ENCODE measurements at regions not wholly inside any gene's neighbourhood (a gene's known extent, or its start where the extent isn't known, plus 50 kb on each side); places are given as distances from the start of the nearest gene placed in this dataset.

DNA sequence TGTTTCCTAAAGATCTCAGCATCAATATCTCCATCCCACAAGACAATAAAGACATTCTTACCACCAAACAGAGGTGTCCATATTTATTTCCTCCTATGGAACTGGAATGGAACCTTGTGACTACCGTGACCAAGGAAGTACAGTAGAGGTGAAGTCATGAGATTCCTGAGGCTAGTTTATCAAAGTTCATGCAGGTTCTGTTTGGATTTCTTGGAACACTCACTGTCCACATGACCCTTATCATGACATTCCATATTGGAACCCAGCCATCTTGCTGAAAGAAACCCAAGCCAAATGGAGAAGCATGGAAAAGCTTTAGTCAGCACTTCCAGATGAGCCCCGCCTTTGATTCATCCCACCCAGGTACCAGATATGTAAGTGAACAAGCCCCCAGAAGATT, 516.0 kb upstream of the POU3F3 start:
- no peak overlapping the region for H3K4me3 ChIP-seq (ENCODE audit: low read length)
- H3K27ac ChIP-seq (ENCODE audit: low read length): no peak overlapping the region
- no peaks in the 10 kb centered on the region for H3K9me3 ChIP-seq (ENCODE audit: control insufficient read depth, low read depth, low read length)
- no peaks in the 10 kb centered on the region for H3K27me3 ChIP-seq (ENCODE audit: control insufficient read depth, insufficient read depth, low read length)
- no peaks in the 10 kb centered on the region for H3K36me3 ChIP-seq (ENCODE audit: control insufficient read depth, insufficient read depth, low read length)
- no peaks in the 10 kb centered on the region for H3K4me1 ChIP-seq (ENCODE audit: control insufficient read depth, insufficient read depth, low read length)
- no peak for DNase-seq
- no CpG with 5 or more reads among the region's 2 CpGs for WGBS (ENCODE audit: insufficient coverage, low lambda C conversion rate)

DNA sequence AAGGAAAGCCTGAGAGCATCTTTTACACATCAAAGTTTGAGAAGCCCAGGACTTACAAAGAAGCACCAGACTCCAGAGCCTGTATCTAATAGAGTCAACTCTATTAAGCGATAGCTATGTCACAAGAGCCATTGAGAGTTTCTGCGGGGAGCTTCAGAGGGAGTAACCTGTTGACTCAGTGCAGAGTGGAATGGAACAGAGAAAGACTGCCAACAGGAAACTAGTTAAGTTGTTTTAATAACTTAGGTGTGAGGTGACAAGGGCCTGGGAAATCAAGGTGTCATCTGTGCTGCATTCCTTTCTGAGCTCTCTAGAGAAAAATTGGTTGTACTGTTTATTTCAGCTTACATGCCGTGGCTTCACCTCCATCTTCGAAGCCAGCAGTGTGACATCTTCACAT, 513.8 kb upstream of the POU3F3 start:
- H3K9me3 ChIP-seq (ENCODE audit: control insufficient read depth, low read depth, low read length): no peaks in the 10 kb centered on the region
- H3K27me3 ChIP-seq (ENCODE audit: control insufficient read depth, insufficient read depth, low read length): no peaks in the 10 kb centered on the region
- no peaks in the 10 kb centered on the region for H3K36me3 ChIP-seq (ENCODE audit: control insufficient read depth, insufficient read depth, low read length)
- H3K27ac ChIP-seq (ENCODE audit: low read length): no peak overlapping the region
- 89% methylated on average over 3 of the region's 4 CpGs for WGBS (ENCODE audit: insufficient coverage, low lambda C conversion rate)
- H3K4me3 ChIP-seq (ENCODE audit: low read length): no peak overlapping the region
- DNase-seq: no peak
- H3K4me1 ChIP-seq (ENCODE audit: control insufficient read depth, insufficient read depth, low read length): no peaks in the 10 kb centered on the region

DNA sequence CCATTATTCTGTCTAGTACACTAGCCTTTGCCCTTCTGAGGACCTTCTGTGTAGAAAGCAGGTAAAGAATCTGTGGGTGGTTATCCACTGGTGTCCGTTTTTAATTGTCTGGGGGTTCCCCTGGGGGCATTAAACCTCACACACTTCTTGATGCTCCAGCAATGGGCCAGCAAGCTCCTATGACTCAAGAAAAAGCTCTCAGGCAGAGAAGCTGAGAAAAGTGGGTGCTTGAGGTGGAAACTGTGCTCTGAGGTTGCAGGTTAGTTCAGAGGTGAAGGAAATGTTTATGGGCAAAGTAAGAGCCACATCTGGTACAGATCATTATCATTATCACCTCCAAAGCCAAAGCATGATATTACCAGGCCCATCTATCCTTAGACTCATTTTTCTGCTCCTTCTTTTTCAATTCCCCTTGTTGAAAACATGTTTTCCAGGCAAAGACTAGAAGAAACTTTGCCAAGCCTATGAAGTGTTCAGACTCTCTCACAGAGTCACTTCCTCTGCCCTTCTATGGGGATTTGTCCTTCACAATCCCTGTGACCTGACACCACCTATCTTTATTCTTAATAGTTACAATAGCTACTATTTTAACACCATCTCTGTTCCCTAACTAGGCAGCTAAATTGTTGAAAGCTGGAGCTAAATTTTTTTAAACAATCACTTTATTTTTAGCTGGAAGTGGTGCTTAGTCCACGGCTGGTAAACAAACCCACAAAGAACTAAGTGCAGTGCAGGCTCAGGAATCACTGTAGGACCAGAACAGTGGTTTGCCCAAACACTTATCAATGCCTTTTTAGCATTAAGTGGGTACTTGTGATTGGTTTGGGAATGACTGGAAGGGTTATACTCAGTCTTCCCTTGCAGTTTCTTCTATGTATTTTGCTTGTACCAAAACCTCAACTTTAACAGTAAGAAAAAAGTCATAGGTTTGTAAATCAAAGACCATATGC, 512.8 kb upstream of the POU3F3 start:
- no peaks in the 10 kb centered on the region for H3K9me3 ChIP-seq (ENCODE audit: control insufficient read depth, low read depth, low read length)

DNA sequence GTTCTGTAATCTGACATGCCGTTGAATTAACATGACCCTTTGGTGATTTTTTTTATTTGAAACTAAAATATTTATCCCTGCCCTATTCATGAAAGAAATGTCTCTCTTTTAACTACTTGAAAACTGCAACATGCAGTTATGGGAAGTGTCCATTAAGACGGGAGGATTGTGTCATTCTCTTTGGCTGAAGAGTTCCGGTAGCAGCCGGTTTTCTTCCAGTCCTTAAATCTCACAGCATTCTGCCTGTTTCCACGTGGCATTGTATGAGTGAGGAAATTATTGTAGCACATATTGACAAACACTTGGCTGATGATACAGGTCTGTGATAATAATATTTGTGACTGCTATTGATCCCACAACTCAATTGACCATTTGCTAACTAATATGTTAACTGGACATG, 509.6 kb upstream of the POU3F3 start:
- WGBS (ENCODE audit: insufficient coverage, low lambda C conversion rate): 57% methylated on average over 1 of the region's 5 CpGs
- no peak for DNase-seq
- Histone ChIP-seq H3K9me3 (ENCODE audit: control insufficient read depth, low read depth, low read length) (no peaks in the 10 kb centered on the region), H3K27me3 (ENCODE audit: control insufficient read depth, insufficient read depth, low read length) (no peaks in the 10 kb centered on the region), H3K36me3 (ENCODE audit: control insufficient read depth, insufficient read depth, low read length) (no peaks in the 10 kb centered on the region), H3K27ac (ENCODE audit: low read length) (no peak overlapping the region), H3K4me1 (ENCODE audit: control insufficient read depth, insufficient read depth, low read length) (no peaks in the 10 kb centered on the region), H3K4me3 (ENCODE audit: low read length) (no peak overlapping the region)

More for the DNA sequence above, 512.8 kb upstream of the POU3F3 start:
- DNase-seq: no peak
- Histone ChIP-seq H3K36me3 (ENCODE audit: control insufficient read depth, insufficient read depth, low read length) (no peaks in the 10 kb centered on the region), H3K27me3 (ENCODE audit: control insufficient read depth, insufficient read depth, low read length) (no peaks in the 10 kb centered on the region), H3K27ac (ENCODE audit: low read length) (no peak overlapping the region), H3K4me3 (ENCODE audit: low read length) (no peak overlapping the region), H3K4me1 (ENCODE audit: control insufficient read depth, insufficient read depth, low read length) (no peaks in the 10 kb centered on the region)
- WGBS (ENCODE audit: insufficient coverage, low lambda C conversion rate): no CpG with 5 or more reads among the region's 2 CpGs

DNA sequence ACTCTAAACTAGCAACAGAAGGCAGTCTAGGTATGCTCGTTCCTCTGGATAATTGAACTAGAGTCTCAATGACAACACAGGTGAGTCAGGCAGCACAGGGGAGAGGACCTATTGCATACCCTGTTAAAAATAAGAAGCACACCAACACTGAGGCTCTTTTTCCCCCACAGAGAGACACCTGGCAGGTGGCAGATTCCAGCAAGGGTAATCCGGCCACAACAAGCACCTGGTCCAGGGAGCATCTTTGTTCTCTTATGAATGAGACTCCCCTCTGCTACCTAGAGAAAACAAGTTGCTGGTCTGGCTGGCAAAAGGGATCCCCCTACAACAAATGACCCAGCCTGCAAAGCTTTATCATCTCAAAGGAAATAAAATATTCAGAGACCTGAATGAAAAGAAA, 508.9 kb upstream of the POU3F3 start:
- no peak overlapping the region for H3K4me3 ChIP-seq (ENCODE audit: low read length)
- no peaks in the 10 kb centered on the region for H3K36me3 ChIP-seq (ENCODE audit: control insufficient read depth, insufficient read depth, low read length)
- no peaks in the 10 kb centered on the region for H3K27me3 ChIP-seq (ENCODE audit: control insufficient read depth, insufficient read depth, low read length)
- no CpG with 5 or more reads among the region's 2 CpGs for WGBS (ENCODE audit: insufficient coverage, low lambda C conversion rate)
- DNase-seq: no peak
- H3K4me1 ChIP-seq (ENCODE audit: control insufficient read depth, insufficient read depth, low read length): no peaks in the 10 kb centered on the region
- no peak overlapping the region for H3K27ac ChIP-seq (ENCODE audit: low read length)
- no peaks in the 10 kb centered on the region for H3K9me3 ChIP-seq (ENCODE audit: control insufficient read depth, low read depth, low read length)

DNA sequence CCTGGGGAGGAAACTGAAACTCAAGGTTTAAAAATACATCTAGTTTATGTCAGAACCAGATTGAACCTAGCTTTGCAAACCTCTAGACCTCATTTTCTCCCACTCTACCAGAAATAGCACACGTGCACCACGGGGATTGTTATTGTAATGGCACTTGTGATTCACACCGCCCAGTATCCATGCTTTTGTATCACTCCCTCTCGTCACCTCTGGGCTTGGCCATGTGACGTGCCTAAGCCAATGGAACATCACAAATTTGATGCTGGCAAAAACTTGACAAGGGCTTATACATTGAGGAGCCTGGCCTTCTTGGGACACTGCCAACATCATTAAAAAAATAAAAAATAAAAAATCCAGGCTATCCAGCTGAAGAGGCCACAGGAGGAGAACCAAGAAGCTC, 495.8 kb upstream of the POU3F3 start:
- Histone ChIP-seq H3K4me3 (ENCODE audit: low read length) (no peak overlapping the region), H3K9me3 (ENCODE audit: control insufficient read depth, low read depth, low read length) (no peaks in the 10 kb centered on the region), H3K27me3 (ENCODE audit: control insufficient read depth, insufficient read depth, low read length) (no peaks in the 10 kb centered on the region), H3K4me1 (ENCODE audit: control insufficient read depth, insufficient read depth, low read length) (no peaks in the 10 kb centered on the region), H3K27ac (ENCODE audit: low read length) (no peak overlapping the region), H3K36me3 (ENCODE audit: control insufficient read depth, insufficient read depth, low read length) (no peaks in the 10 kb centered on the region)
- DNase-seq: no peak
- no CpG with 5 or more reads among the region's 5 CpGs for WGBS (ENCODE audit: insufficient coverage, low lambda C conversion rate)

DNA sequence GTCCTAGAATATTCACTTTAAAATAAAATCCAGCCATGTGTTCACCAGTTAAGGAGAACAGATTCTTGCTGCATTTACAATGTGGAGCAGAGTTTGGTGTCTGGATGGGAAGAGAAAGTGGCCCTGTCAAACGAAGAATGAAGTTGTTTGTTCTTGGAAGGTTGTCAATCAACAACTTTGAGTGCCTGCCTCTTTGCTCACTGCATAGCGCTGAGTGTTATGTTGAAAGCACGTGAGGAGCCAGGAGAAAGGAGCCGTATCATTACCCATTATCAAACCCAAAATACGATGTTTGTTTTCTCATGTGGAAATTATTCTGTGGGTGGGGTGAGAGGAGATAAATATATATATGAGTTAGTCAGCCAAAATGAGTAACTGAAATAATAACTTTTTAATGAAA, 492.5 kb upstream of the POU3F3 start:
- 67% methylated on average over 1 of the region's 5 CpGs for WGBS (ENCODE audit: insufficient coverage, low lambda C conversion rate)
- Histone ChIP-seq H3K4me3 (ENCODE audit: low read length) (no peak overlapping the region), H3K27me3 (ENCODE audit: control insufficient read depth, insufficient read depth, low read length) (no peaks in the 10 kb centered on the region), H3K27ac (ENCODE audit: low read length) (no peak overlapping the region), H3K36me3 (ENCODE audit: control insufficient read depth, insufficient read depth, low read length) (no peaks in the 10 kb centered on the region), H3K4me1 (ENCODE audit: control insufficient read depth, insufficient read depth, low read length) (no peaks in the 10 kb centered on the region), H3K9me3 (ENCODE audit: control insufficient read depth, low read depth, low read length) (no peaks in the 10 kb centered on the region)
- no peak for DNase-seq

DNA sequence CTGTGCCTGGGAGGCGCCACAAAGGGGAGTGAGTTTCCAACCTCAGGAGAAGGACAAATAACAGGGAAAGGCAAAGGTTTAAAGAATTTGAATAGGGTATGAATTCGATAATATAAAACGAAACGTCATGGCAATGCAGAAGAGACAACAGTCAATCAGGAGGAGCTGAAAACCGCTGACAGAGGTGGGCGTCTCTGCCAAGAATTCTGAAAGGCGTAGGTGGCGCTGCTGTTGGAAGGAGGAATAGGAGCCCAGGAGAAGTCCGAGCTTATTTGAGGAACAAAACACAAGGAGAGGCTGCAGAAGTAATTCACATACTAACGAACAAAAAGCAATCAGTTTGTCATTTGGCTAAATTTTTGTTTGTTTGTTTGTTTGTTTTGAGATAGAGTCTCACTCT, 485.8 kb upstream of the POU3F3 start:
- DNase-seq: no peak
- no peak overlapping the region for H3K4me3 ChIP-seq (ENCODE audit: low read length)
- 50% methylated on average over 1 of the region's 10 CpGs for WGBS (ENCODE audit: insufficient coverage, low lambda C conversion rate)
- H3K27ac ChIP-seq (ENCODE audit: low read length): no peak overlapping the region
- H3K9me3 ChIP-seq (ENCODE audit: control insufficient read depth, low read depth, low read length): no peaks in the 10 kb centered on the region
- H3K4me1 ChIP-seq (ENCODE audit: control insufficient read depth, insufficient read depth, low read length): no peaks in the 10 kb centered on the region
- H3K36me3 ChIP-seq (ENCODE audit: control insufficient read depth, insufficient read depth, low read length): no peaks in the 10 kb centered on the region
- H3K27me3 ChIP-seq (ENCODE audit: control insufficient read depth, insufficient read depth, low read length): no peaks in the 10 kb centered on the region

DNA sequence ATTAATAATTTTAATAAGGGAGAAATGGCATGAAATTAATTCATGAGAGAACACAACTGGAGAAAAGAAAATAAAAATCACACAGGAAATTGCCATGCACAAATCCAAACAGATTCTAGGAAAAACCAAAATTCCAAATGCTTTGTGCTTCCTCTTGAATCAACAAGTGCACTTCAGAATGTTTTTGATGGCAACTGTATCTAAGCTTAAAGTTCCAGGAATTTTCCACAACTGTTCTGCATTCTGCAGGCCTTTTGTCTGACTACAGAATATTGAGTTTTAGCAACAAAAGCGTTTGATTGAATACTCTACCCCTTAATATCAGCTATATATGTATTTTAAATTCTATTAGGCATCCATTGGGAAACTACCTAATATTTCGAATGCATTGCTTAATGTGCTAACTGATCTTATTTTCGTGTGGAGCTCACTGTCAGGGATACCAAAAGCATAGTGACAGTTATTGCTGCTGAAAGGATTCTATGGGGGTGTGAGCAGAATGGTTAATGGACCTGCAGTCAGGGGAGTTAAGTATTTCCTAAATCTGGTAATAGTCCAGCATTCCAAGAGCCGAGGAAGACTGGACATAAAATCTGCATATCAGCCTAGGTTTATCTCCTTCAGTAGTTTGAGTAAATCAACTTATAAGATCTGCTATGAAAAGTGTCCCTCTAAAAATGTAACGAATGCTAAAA, 482.7 kb upstream of the POU3F3 start:
- H3K27ac ChIP-seq (ENCODE audit: low read length): no peak overlapping the region
- no peak overlapping the region for H3K4me3 ChIP-seq (ENCODE audit: low read length)
- H3K27me3 ChIP-seq (ENCODE audit: control insufficient read depth, insufficient read depth, low read length): no peaks in the 10 kb centered on the region
- 59% methylated on average over 2 of the region's 5 CpGs for WGBS (ENCODE audit: insufficient coverage, low lambda C conversion rate)
- H3K36me3 ChIP-seq (ENCODE audit: control insufficient read depth, insufficient read depth, low read length): no peaks in the 10 kb centered on the region
- no peak for DNase-seq
- no peaks in the 10 kb centered on the region for H3K4me1 ChIP-seq (ENCODE audit: control insufficient read depth, insufficient read depth, low read length)
- H3K9me3 ChIP-seq (ENCODE audit: control insufficient read depth, low read depth, low read length): no peaks in the 10 kb centered on the region

DNA sequence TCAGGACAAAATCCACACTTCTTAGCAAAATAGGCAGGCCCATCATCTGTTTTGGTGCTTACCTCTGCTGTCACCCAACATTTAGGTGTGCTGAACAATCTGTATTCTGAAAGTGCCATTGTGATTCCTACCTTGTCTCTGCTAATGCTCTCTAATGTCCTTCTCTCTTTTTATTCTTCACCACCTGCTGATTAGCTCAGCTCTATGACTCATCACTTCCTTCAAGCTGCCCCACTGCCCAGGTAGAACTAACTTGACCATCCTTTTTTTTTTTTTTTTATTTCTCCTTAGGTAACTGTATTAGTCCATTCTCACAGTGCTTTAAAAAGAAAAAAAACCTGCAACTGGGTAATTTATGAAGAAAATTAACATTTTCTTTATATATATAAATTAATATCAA, 478.7 kb upstream of the POU3F3 start:
- Histone ChIP-seq H3K4me3 (ENCODE audit: low read length) (no peak overlapping the region), H3K4me1 (ENCODE audit: control insufficient read depth, insufficient read depth, low read length) (no peaks in the 10 kb centered on the region), H3K36me3 (ENCODE audit: control insufficient read depth, insufficient read depth, low read length) (no peaks in the 10 kb centered on the region), H3K27me3 (ENCODE audit: control insufficient read depth, insufficient read depth, low read length) (peaks cover 3% of the 10 kb centered on the region), H3K27ac (ENCODE audit: low read length) (no peak overlapping the region), H3K9me3 (ENCODE audit: control insufficient read depth, low read depth, low read length) (no peaks in the 10 kb centered on the region)
- no peak for DNase-seq
